G401.6 (cell line): ENCODE measurements at regions not wholly inside any gene's neighbourhood (a gene's known extent, or its start where the extent isn't known, plus 50 kb on each side); places are given as distances from the start of the nearest gene placed in this dataset.
"Not testable (repeated sequence)": the region's sequence is repeated elsewhere in the genome, so short reads cannot be mapped to it uniquely, and the experiment has no call there.

Experiments used
- FAIRE-seq: peaks from 2 replicates; lab custom pipeline; 2012; peaks lifted over from hg19 to GRCh38; lab: Jason Lieb, UNC

GRCh38 chr12:86744547-86745212 is 488.5 kb upstream of the MGAT4C start:
- no peak for FAIRE-seq

- no peak for FAIRE-seq
Observed at GRCh38 chr12:86743875-86744536, 487.8 kb upstream of the MGAT4C start.

GRCh38 chr12:86741531-86741930 is 485.3 kb upstream of the MGAT4C start:
- no peak for FAIRE-seq

- no peak for FAIRE-seq
Observed at GRCh38 chr12:86735851-86736250, 479.7 kb upstream of the MGAT4C start.

GRCh38 chr12:86735072-86735471 is 478.9 kb upstream of the MGAT4C start:
- FAIRE-seq, result no peak

GRCh38 chr12:86730233-86730632 is 474.0 kb upstream of the MGAT4C start:
- no peak for FAIRE-seq

- FAIRE-seq, result no peak
Observed at GRCh38 chr12:86729739-86730138, 473.5 kb upstream of the MGAT4C start.

- no peak for FAIRE-seq
Observed at GRCh38 chr12:86727160-86727559, 471.0 kb upstream of the MGAT4C start.

- no peak for FAIRE-seq
Observed at GRCh38 chr12:86724716-86725115, 468.5 kb upstream of the MGAT4C start.

GRCh38 chr12:86723326-86723725 is 467.1 kb upstream of the MGAT4C start:
- no peak for FAIRE-seq

GRCh38 chr12:86721713-86722397 is 465.7 kb upstream of the MGAT4C start:
- no peak for FAIRE-seq

GRCh38 chr12:86719381-86719780 is 463.2 kb upstream of the MGAT4C start:
- no peak for FAIRE-seq

GRCh38 chr12:86713121-86713520 is 456.9 kb upstream of the MGAT4C start:
- no peak for FAIRE-seq

GRCh38 chr12:86712425-86712843 is 456.2 kb upstream of the MGAT4C start:
- FAIRE-seq, result no peak

GRCh38 chr12:86711731-86712130 is 455.5 kb upstream of the MGAT4C start:
- no peak for FAIRE-seq

- no peak for FAIRE-seq
Observed at GRCh38 chr12:86710109-86710508, 453.9 kb upstream of the MGAT4C start.

- FAIRE-seq, result not testable (repeated sequence)
Observed at GRCh38 chr12:86709017-86709416, 452.8 kb upstream of the MGAT4C start.

- no peak for FAIRE-seq
Observed at GRCh38 chr12:86698641-86698980, 442.4 kb upstream of the MGAT4C start.

GRCh38 chr12:86697916-86698640 is 441.9 kb upstream of the MGAT4C start:
- no peak for FAIRE-seq

- no peak for FAIRE-seq
Observed at GRCh38 chr12:86683568-86684304, 427.5 kb upstream of the MGAT4C start.

GRCh38 chr12:86681060-86681459 is 424.9 kb upstream of the MGAT4C start:
- FAIRE-seq, result no peak

GRCh38 chr12:86675197-86675596 is 419.0 kb upstream of the MGAT4C start:
- no peak for FAIRE-seq
